GM18858 (cell line): ENCODE measurements at regions not wholly inside any gene's neighbourhood (a gene's known extent, or its start where the extent isn't known, plus 50 kb on each side); places are given as distances from the start of the nearest gene placed in this dataset.

Experiments
- ATAC-seq: cut with Tn5 transposase; IDR thresholded peaks from one replicate; pipeline ENCODE4 v1.9.1; 2021; ENCODE audit not compliant: unreplicated experiment

GRCh38 chr2:52960881-52961280 is 806.7 kb upstream of the CHAC2 start:
- no peak for ATAC-seq

GRCh38 chr2:52959801-52960200 is 807.8 kb upstream of the CHAC2 start:
- ATAC-seq, result no peak

GRCh38 chr2:52956766-52957165 is 810.8 kb upstream of the CHAC2 start:
- no peak for ATAC-seq

GRCh38 chr2:52956118-52956517 is 811.5 kb upstream of the CHAC2 start:
- ATAC-seq, result no peak

- ATAC-seq, result no peak
Observed at GRCh38 chr2:52955079-52955478, 812.5 kb upstream of the CHAC2 start.

GRCh38 chr2:52940101-52940500 is 827.5 kb upstream of the CHAC2 start:
- no peak for ATAC-seq

- ATAC-seq, result no peak
Observed at GRCh38 chr2:52939250-52939649, 828.4 kb upstream of the CHAC2 start.

GRCh38 chr2:52936029-52936428 is 831.6 kb upstream of the CHAC2 start:
- ATAC-seq, result no peak

GRCh38 chr2:52934920-52935640 is 832.5 kb upstream of the CHAC2 start:
- ATAC-seq, result peak; percentile 3

GRCh38 chr2:52934323-52934898 is 833.2 kb upstream of the CHAC2 start:
- peak; percentile 78 for ATAC-seq

GRCh38 chr2:52933878-52934277 is 833.7 kb upstream of the CHAC2 start:
- no peak for ATAC-seq

- peak; percentile 46 for ATAC-seq
Observed at GRCh38 chr2:52931660-52932059, 835.9 kb upstream of the CHAC2 start.

GRCh38 chr2:52929412-52929811 is 838.2 kb upstream of the CHAC2 start:
- ATAC-seq, result no peak

- no peak for ATAC-seq
Observed at GRCh38 chr2:52919673-52920072, 847.9 kb upstream of the CHAC2 start.

- ATAC-seq, result no peak
Observed at GRCh38 chr2:52918551-52918950, 849.1 kb upstream of the CHAC2 start.

GRCh38 chr2:52916981-52917380 is 850.6 kb upstream of the CHAC2 start:
- ATAC-seq, result no peak

- ATAC-seq, result no peak
Observed at GRCh38 chr2:52904355-52904891, 863.2 kb upstream of the CHAC2 start.

GRCh38 chr2:52897511-52898044 is 870.0 kb upstream of the CHAC2 start:
- ATAC-seq, result no peak

- no peak for ATAC-seq
Observed at GRCh38 chr2:52895726-52896340, 871.8 kb upstream of the CHAC2 start.

- ATAC-seq, result no peak
Observed at GRCh38 chr2:52886556-52886955, 881.0 kb upstream of the CHAC2 start.

- ATAC-seq, result no peak
Observed at GRCh38 chr2:52884761-52885352, 882.7 kb upstream of the CHAC2 start.

- no peak for ATAC-seq
Observed at GRCh38 chr2:52882974-52883373, 884.6 kb upstream of the CHAC2 start.
